Esophagus squamous epithelium (tissue), 4 donors: ENCODE measurements at regions not wholly inside any gene's neighbourhood (a gene's known extent, or its start where the extent isn't known, plus 50 kb on each side); places are given as distances from the start of the nearest gene placed in this dataset.

ENCODE experiments used
- POLR2A ChIP-seq, 4 donors: fragments of 450-650 bp; IDR thresholded peaks; one replicate each; pipeline ENCODE4 v1.6.1; 2017; ENCODE audit warnings: antibody characterized with exemption in 4 of 4, mild to moderate bottlenecking in 4 of 4, moderate library complexity in 3 of 4
- TF ChIP-seq, protein P1 (sequence below), 6 experiments: fragments of 450-650 bp in 4 of 6; fragments of 200-600 bp in 2 of 6; sonication (generic) in 2 of 6; IDR thresholded peaks; one replicate each; pipeline ENCODE4 v1.5.1; 2016 to 2019; ENCODE audit warnings: antibody characterized with exemption in 6 of 6, mild to moderate bottlenecking in 4 of 6, moderate library complexity in 4 of 6

DNA sequence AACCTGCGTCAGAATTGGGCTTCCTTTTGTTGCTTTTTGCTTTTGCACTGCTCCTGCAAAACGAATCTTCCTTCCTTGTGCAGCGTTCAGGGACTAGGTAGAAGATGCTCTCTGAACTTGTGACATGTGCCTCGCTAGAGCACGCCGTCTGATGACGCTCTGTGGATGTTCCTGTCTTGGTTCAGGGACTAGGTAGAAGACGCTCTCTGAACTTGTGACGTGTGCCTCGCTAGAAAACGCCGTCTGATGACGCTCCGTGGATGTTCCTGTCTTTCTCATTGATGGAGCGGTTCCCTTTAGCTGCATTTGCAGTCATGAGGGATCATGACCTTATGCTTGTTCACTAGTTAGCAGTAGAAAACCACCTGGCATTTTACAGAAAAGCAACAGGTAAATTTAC, 154.0 kb downstream of the SOX1 start:
- TF ChIP-seq POLR2A (IDR thresholded peaks at IDR 0.05), result no peak
- TF ChIP-seq, protein P1, sequence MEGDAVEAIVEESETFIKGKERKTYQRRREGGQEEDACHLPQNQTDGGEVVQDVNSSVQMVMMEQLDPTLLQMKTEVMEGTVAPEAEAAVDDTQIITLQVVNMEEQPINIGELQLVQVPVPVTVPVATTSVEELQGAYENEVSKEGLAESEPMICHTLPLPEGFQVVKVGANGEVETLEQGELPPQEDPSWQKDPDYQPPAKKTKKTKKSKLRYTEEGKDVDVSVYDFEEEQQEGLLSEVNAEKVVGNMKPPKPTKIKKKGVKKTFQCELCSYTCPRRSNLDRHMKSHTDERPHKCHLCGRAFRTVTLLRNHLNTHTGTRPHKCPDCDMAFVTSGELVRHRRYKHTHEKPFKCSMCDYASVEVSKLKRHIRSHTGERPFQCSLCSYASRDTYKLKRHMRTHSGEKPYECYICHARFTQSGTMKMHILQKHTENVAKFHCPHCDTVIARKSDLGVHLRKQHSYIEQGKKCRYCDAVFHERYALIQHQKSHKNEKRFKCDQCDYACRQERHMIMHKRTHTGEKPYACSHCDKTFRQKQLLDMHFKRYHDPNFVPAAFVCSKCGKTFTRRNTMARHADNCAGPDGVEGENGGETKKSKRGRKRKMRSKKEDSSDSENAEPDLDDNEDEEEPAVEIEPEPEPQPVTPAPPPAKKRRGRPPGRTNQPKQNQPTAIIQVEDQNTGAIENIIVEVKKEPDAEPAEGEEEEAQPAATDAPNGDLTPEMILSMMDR (IDR thresholded peaks at IDR 0.05), result no peak
